Testis (tissue), 2 donors: ENCODE measurements at regions not wholly inside any gene's neighbourhood (a gene's known extent, or its start where the extent isn't known, plus 50 kb on each side); places are given as distances from the start of the nearest gene placed in this dataset.
"Not testable (repeated sequence)": the region's sequence is repeated elsewhere in the genome, so short reads cannot be mapped to it uniquely, and the experiment has no call there.

Source experiments
- CTCF ChIP-seq, 3 experiments: fragments of 450-650 bp in 2 of 3; fragments of 200-600 bp in 1 of 3; sonication (generic) in 1 of 3; IDR thresholded peaks; one replicate each; pipeline ENCODE4 v1.5.1; 2016 to 2019; ENCODE audit warnings: antibody characterized with exemption in 3 of 3, mild to moderate bottlenecking in 2 of 3, moderate library complexity in 1 of 3
- POLR2A ChIP-seq: fragments of 450-650 bp; IDR thresholded peaks from one replicate; pipeline ENCODE4 v1.6.1; 2017; ENCODE audit warnings: antibody characterized with exemption, mild to moderate bottlenecking, moderate library complexity

GRCh38 chr9:65395789-65396188 lies 110.8 kb upstream of the FOXD4L5 start:
- not testable (repeated sequence) for TF ChIP-seq CTCF (IDR thresholded peaks at IDR 0.05); POLR2A
